A673 (cell line): ENCODE measurements at regions not wholly inside any gene's neighbourhood (a gene's known extent, or its start where the extent isn't known, plus 50 kb on each side); places are given as distances from the start of the nearest gene placed in this dataset.

ENCODE experiments used
- BruUV-seq: library from RNA; stranded (reverse); fragments of 400-500 nt; replicated peaks from 2 replicates; lab custom pipeline; 2021; lab: Mats Ljungman, UMichigan
- CTCF ChIA-PET: fragments of 300-600 bp; sonication (Branson Sonifier 250); formaldehyde crosslinking; loops from one replicate; lab custom pipeline; 2022; ENCODE audit warnings: antibody characterized with exemption; lab: Charles Lee
- POLR2A ChIA-PET: fragments of 300-600 bp; sonication (Branson Sonifier 250); formaldehyde crosslinking; loops from one replicate; lab custom pipeline; 2022; ENCODE audit warnings: antibody characterized with exemption; ENCODE audit not compliant: low non-redundant PET; lab: Charles Lee
- DNase-seq: peaks from one replicate; pipeline ENCODE4 v3.0.0-alpha.2; 2015; ENCODE audit warnings: low spot score
- H3K27ac ChIP-seq: fragments of 200-600 bp; sonication (generic); 2 replicates; pipeline ENCODE4 v1.5.1; 2016; ENCODE audit warnings: mixed run types, low read depth, mild to moderate bottlenecking, mixed read lengths, antibody characterized with exemption, low read length; ENCODE audit not compliant: poor library complexity, severe bottlenecking
- H3K27me3 ChIP-seq: fragments of 200-600 bp; sonication (generic); replicated peaks from 2 replicates; pipeline ENCODE4 v1.6.1; 2017; ENCODE audit warnings: mixed run types, low read depth, mild to moderate bottlenecking, mixed read lengths, antibody characterized with exemption, low read length; ENCODE audit not compliant: insufficient read depth, poor library complexity
- H3K36me3 ChIP-seq: fragments of 200-600 bp; sonication (generic); 2 replicates; pipeline ENCODE4 v1.6.1; 2016; ENCODE audit warnings: mixed run types, mild to moderate bottlenecking, mixed read lengths, antibody characterized with exemption, low read length; ENCODE audit not compliant: insufficient read depth, poor library complexity, severe bottlenecking
- H3K4me1 ChIP-seq: fragments of 200-600 bp; sonication (generic); 2 replicates; pipeline ENCODE4 v1.6.1; 2017; ENCODE audit warnings: mixed run types, mild to moderate bottlenecking, mixed read lengths, antibody characterized with exemption, low read length; ENCODE audit not compliant: insufficient read depth, poor library complexity, severe bottlenecking
- H3K4me3 ChIP-seq: fragments of 200-600 bp; sonication (generic); 2 replicates; pipeline ENCODE4 v1.5.1; 2016; ENCODE audit warnings: low read depth, mixed run types, mild to moderate bottlenecking, mixed read lengths, low read length; ENCODE audit not compliant: poor library complexity, severe bottlenecking
- H3K9me3 ChIP-seq: fragments of 200-600 bp; sonication (generic); 2 replicates; pipeline ENCODE4 v1.6.1; 2016; ENCODE audit warnings: mixed run types, low read depth, mild to moderate bottlenecking, mixed read lengths, antibody characterized with exemption, low read length; ENCODE audit not compliant: poor library complexity, severe bottlenecking
- CTCF ChIP-seq: fragments of 300-800, 200-600 bp; sonication (generic); conservative IDR thresholded peaks from 2 replicates; pipeline ENCODE4 v1.5.1; 2017; ENCODE audit warnings: low read depth, mild to moderate bottlenecking, antibody characterized with exemption, low read length, moderate library complexity, mixed read lengths
- EZH2 ChIP-seq: fragments of 200-600 bp; sonication (generic); IDR thresholded peaks from 2 replicates; pipeline ENCODE4 v1.6.1; 2017; ENCODE audit warnings: borderline replicate concordance, low read depth, mild to moderate bottlenecking, mixed read lengths, antibody characterized with exemption, low read length; ENCODE audit not compliant: poor library complexity, severe bottlenecking
- intact Hi-C: fragments of 100-400 bp; cut with micrococcal nuclease; formaldehyde crosslinking; loops from one replicate; pipeline ENCODE4 v1.10.0; 2022; ENCODE audit not compliant: unreplicated experiment

GRCh38 chr11:43547889-43548381, 132.6 kb upstream of the HSD17B12 start:
- H3K4me1 ChIP-seq, result no peaks in the 10 kb centered on the region
- peak overlapping the region; percentile 20 for H3K4me3 ChIP-seq
- ChIA-PET POLR2A (interaction anchor here (0.6 kb wide), 2 partner anchors 44 to 283 kb away, joined by 3 to 5 read pairs; no protein-coding TSS in a partner anchor), CTCF (interaction anchor here (0.6 kb wide), 1 partner anchor 285 kb away, joined by 4 read pairs; no protein-coding TSS in a partner anchor)
- TF ChIP-seq CTCF (no peak), EZH2 (no peak)
- H3K27ac ChIP-seq, result no peak overlapping the region
- no peaks in the 10 kb centered on the region for H3K36me3 ChIP-seq
- H3K27me3 ChIP-seq, result peaks cover 24% of the 10 kb centered on the region
- intact Hi-C loops, result no loop called here
- no peaks in the 10 kb centered on the region for H3K9me3 ChIP-seq
- peak; percentile 66 for DNase-seq
- BruUV-seq, result no TSS peak

- ChIA-PET CTCF (no interaction called here), POLR2A (no interaction called here)
- TF ChIP-seq CTCF, result no peak
- no peak for TF ChIP-seq EZH2
Measured at GRCh38 chr11:43548916-43549315, 131.6 kb upstream of the HSD17B12 start.

GRCh38 chr11:43549624-43550023, 130.9 kb upstream of the HSD17B12 start:
- TF ChIP-seq CTCF (no peak), EZH2 (no peak)
- intact Hi-C loops, result no loop called here
- Histone ChIP-seq H3K9me3 (no peaks in the 10 kb centered on the region), H3K4me3 (no peak overlapping the region), H3K4me1 (no peaks in the 10 kb centered on the region), H3K36me3 (no peaks in the 10 kb centered on the region), H3K27me3 (peaks cover 40% of the 10 kb centered on the region), H3K27ac (no peak overlapping the region)
- CTCF ChIA-PET, result no interaction called here
- DNase-seq, result no peak
- BruUV-seq, result no TSS peak
- POLR2A ChIA-PET, result no interaction called here

More at GRCh38 chr11:43548916-43549315, 131.6 kb upstream of the HSD17B12 start:
- Histone ChIP-seq H3K27me3 (peaks cover 33% of the 10 kb centered on the region), H3K27ac (no peak overlapping the region), H3K4me1 (no peaks in the 10 kb centered on the region), H3K9me3 (no peaks in the 10 kb centered on the region), H3K36me3 (no peaks in the 10 kb centered on the region), H3K4me3 (no peak overlapping the region)
- BruUV-seq, result no TSS peak
- no peak for DNase-seq
- intact Hi-C loops, result no loop called here
